Keratinocyte (primary cell): ENCODE measurements at regions not wholly inside any gene's neighbourhood (a gene's known extent, or its start where the extent isn't known, plus 50 kb on each side); places are given as distances from the start of the nearest gene placed in this dataset.

Source experiments
- CTCF ChIP-seq, 3 experiments: IDR thresholded peaks in 1 of 3; conservative IDR thresholded peaks in 1 of 3; optimal IDR thresholded peaks in 1 of 3; 2 replicates in 2 of 3; 3 replicates in 1 of 3; pipeline versions ENCODE3 to v1.5.1; 2011; ENCODE audit warnings: low read length in 3 of 3, mild to moderate bottlenecking in 3 of 3, moderate library complexity in 2 of 3, control low read depth in 1 of 3, inconsistent platforms in 1 of 3; ENCODE audit not compliant: insufficient read depth in 2 of 3; ENCODE audit errors: extremely low read depth in 1 of 3
- EZH2 ChIP-seq: IDR thresholded peaks from one replicate; pipeline ENCODE4 v1.6.1; 2012; ENCODE audit warnings: inconsistent platforms, mild to moderate bottlenecking, low read length, moderate library complexity

- TF ChIP-seq EZH2, result no peak
- TF ChIP-seq CTCF (optimal IDR thresholded peaks at IDR 0.05 in 1 of 3, IDR thresholded peaks at IDR 0.05 in 1 of 3, conservative IDR thresholded peaks at IDR 0.05 in 1 of 3; ENCODE audit: extremely low read depth in 1 of 3, insufficient read depth in 2 of 3, low read length in 3 of 3), result peak in 2 of 3 experiments; percentile 7 to 28
Measured at GRCh38 chr17:72587773-72588511, 467.1 kb downstream of the SOX9 start.
